Caco-2 (cell line): ENCODE measurements at regions not wholly inside any gene's neighbourhood (a gene's known extent, or its start where the extent isn't known, plus 50 kb on each side); places are given as distances from the start of the nearest gene placed in this dataset.

Experiments used
- BruUV-seq: library from RNA; stranded (reverse); fragments of 400-500 nt; replicated peaks from 2 replicates; lab custom pipeline; 2021; lab: Mats Ljungman, UMichigan
- CTCF ChIA-PET: fragments of 300-600 bp; sonication (Branson Sonifier 250); formaldehyde crosslinking; loops from one replicate; lab custom pipeline; 2022; ENCODE audit warnings: antibody characterized with exemption; lab: Charles Lee
- POLR2A ChIA-PET: fragments of 300-600 bp; sonication (Branson Sonifier 250); formaldehyde crosslinking; loops from one replicate; lab custom pipeline; 2022; ENCODE audit warnings: antibody characterized with exemption; lab: Charles Lee
- DNase-seq, 2 experiments: peaks; one replicate each; pipeline versions ENCODE4 v3.0.0 to v3.0.0-alpha.2; 2020 to 2022
- H3K27me3 ChIP-seq: replicated peaks from 2 replicates; pipeline ENCODE4 v1.6.0; 2011; ENCODE audit warnings: low read length; ENCODE audit not compliant: control insufficient read depth, insufficient read depth
- H3K36me3 ChIP-seq: 2 replicates; pipeline ENCODE4 v1.5.1; 2011; ENCODE audit warnings: low read length; ENCODE audit not compliant: control insufficient read depth, insufficient read depth
- H3K4me1 ChIP-seq: fragments of 250-450 bp; sonication (Bioruptor Pico); 2 replicates; pipeline ENCODE4 v1.5.1; 2020; ENCODE audit warnings: mild to moderate bottlenecking
- H3K4me3 ChIP-seq: 2 replicates; pipeline ENCODE4 v1.5.1; 2011; ENCODE audit warnings: low read depth, mild to moderate bottlenecking, control low read depth, low read length
- H3K9me3 ChIP-seq: fragments of 250-450 bp; sonication (Bioruptor Pico); 2 replicates; pipeline ENCODE4 v1.5.1; 2020; ENCODE audit warnings: mild to moderate bottlenecking, moderate library complexity
- H3K27ac Mint-ChIP-seq: one replicate; pipeline ENCODE4 v1.8.0; 2022; ENCODE audit warnings: mixed read lengths; ENCODE audit not compliant: unreplicated experiment
- H3K27me3 Mint-ChIP-seq: one replicate; pipeline ENCODE4 v1.8.0; 2022; ENCODE audit warnings: mixed read lengths; ENCODE audit not compliant: insufficient read depth, unreplicated experiment
- H3K36me3 Mint-ChIP-seq: one replicate; pipeline ENCODE4 v1.8.0; 2022; ENCODE audit warnings: mild to moderate bottlenecking, mixed read lengths; ENCODE audit not compliant: insufficient read depth, unreplicated experiment
- H3K4me1 Mint-ChIP-seq: one replicate; pipeline ENCODE4 v1.8.0; 2022; ENCODE audit warnings: low read depth, mixed read lengths; ENCODE audit not compliant: unreplicated experiment
- H3K4me3 Mint-ChIP-seq: one replicate; pipeline ENCODE4 v1.8.0; 2022; ENCODE audit warnings: mild to moderate bottlenecking, moderate library complexity, mixed read lengths; ENCODE audit not compliant: unreplicated experiment
- H3K9me3 Mint-ChIP-seq: one replicate; pipeline ENCODE4 v1.8.0; 2022; ENCODE audit warnings: mixed read lengths; ENCODE audit not compliant: unreplicated experiment
- CTCF ChIP-seq, 2 experiments: fragments of 200-600 bp in 1 of 2; IDR thresholded peaks; 1 replicate in 1 of 2; 2 replicates in 1 of 2; pipeline versions ENCODE4 v1.5.1 to v1.8.0; 2011 to 2022; ENCODE audit warnings: antibody characterized with exemption in 1 of 2, control low read depth in 1 of 2, inconsistent platforms in 1 of 2, low read depth in 1 of 2, low read length in 1 of 2, mild to moderate bottlenecking in 1 of 2, moderate library complexity in 1 of 2; ENCODE audit not compliant: insufficient read depth in 1 of 2, severe bottlenecking in 1 of 2, unreplicated experiment in 1 of 2
- intact Hi-C: fragments of 100-400 bp; cut with micrococcal nuclease; formaldehyde crosslinking; loops from one replicate; pipeline ENCODE4 v1.10.0; 2022; ENCODE audit not compliant: unreplicated experiment

DNA sequence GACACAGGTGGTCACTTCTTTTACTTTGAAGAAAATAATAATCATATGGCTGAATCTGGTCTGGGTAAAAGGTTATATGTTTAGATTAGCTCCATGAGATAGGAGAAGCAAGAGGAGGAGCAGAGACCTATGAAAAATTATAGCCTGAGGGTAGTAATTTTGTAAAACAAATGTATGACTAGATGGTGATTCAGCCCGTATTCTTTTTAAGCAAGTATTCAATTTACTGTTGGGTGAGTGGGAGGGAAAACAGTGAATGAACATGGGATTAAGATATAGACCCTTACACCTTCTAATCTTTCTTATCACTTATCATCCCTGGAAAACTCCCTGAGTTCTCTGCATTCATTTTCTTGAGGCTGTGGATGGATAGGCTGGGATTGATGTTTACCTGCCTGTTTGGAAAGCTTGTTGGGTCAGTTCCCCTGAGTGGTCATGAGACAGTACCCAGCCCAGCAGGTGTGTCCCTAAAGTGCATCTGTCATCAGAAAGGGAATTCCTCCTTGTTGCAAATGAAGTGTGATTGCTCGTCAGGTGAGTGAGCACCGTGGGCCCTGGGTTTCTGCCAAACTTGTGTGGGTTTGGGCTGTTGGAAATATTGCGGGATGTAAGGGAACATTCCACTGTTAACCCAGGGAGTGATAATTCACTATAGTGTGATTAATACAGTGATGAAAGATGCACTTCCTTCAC lies 101.2 kb upstream of the GDNF start:
- H3K9me3 Mint-ChIP-seq = no peaks in the 10 kb centered on the region
- H3K9me3 ChIP-seq = no peaks in the 10 kb centered on the region
- ChIA-PET POLR2A (no interaction called here), CTCF (no interaction called here)
- BruUV-seq = no TSS peak
- TF ChIP-seq CTCF (IDR thresholded peaks at IDR 0.05; ENCODE audit: insufficient read depth in 1 of 2, low read depth in 1 of 2, low read length in 1 of 2, severe bottlenecking in 1 of 2, unreplicated experiment in 1 of 2) = no peak
- no peaks in the 10 kb centered on the region for H3K4me1 ChIP-seq
- no peaks in the 10 kb centered on the region for H3K36me3 ChIP-seq
- no peak overlapping the region for H3K4me3 ChIP-seq
- H3K36me3 Mint-ChIP-seq = no peaks in the 10 kb centered on the region
- no peaks in the 10 kb centered on the region for H3K27me3 ChIP-seq
- peaks cover under 1% of the 10 kb centered on the region for H3K27me3 Mint-ChIP-seq
- DNase-seq = peak in 1 of 2 experiments; percentile 3
- H3K4me3 Mint-ChIP-seq = no peak overlapping the region
- H3K27ac Mint-ChIP-seq = no peak overlapping the region
- H3K4me1 Mint-ChIP-seq = no peaks in the 10 kb centered on the region
- intact Hi-C loops = no loop called here

- intact Hi-C loops = loop anchor here (10.0 kb wide), 1 partner anchor 256 kb away; no protein-coding TSS in a partner anchor
- H3K9me3 ChIP-seq = no peaks in the 10 kb centered on the region; the same call in 1 of the 2 replicates
- no peaks in the 10 kb centered on the region for H3K27me3 ChIP-seq
- H3K4me1 ChIP-seq = no peaks in the 10 kb centered on the region
- ChIA-PET CTCF (no interaction called here), POLR2A (no interaction called here)
- no TSS peak for BruUV-seq
- no peak overlapping the region for H3K4me3 Mint-ChIP-seq
- no peaks in the 10 kb centered on the region for H3K4me1 Mint-ChIP-seq
- no peak overlapping the region for H3K4me3 ChIP-seq
- no peaks in the 10 kb centered on the region for H3K9me3 Mint-ChIP-seq
- no peak for DNase-seq
- H3K27me3 Mint-ChIP-seq = peaks cover 3% of the 10 kb centered on the region
- no peaks in the 10 kb centered on the region for H3K36me3 ChIP-seq
- no peak overlapping the region for H3K27ac Mint-ChIP-seq
- TF ChIP-seq CTCF (IDR thresholded peaks at IDR 0.05; ENCODE audit: insufficient read depth in 1 of 2, low read depth in 1 of 2, low read length in 1 of 2, severe bottlenecking in 1 of 2, unreplicated experiment in 1 of 2) = no peak
- H3K36me3 Mint-ChIP-seq = no peaks in the 10 kb centered on the region
These were observed 99.0 kb upstream of the GDNF start for GRCh38 chr5:37938861-37939260.

DNA sequence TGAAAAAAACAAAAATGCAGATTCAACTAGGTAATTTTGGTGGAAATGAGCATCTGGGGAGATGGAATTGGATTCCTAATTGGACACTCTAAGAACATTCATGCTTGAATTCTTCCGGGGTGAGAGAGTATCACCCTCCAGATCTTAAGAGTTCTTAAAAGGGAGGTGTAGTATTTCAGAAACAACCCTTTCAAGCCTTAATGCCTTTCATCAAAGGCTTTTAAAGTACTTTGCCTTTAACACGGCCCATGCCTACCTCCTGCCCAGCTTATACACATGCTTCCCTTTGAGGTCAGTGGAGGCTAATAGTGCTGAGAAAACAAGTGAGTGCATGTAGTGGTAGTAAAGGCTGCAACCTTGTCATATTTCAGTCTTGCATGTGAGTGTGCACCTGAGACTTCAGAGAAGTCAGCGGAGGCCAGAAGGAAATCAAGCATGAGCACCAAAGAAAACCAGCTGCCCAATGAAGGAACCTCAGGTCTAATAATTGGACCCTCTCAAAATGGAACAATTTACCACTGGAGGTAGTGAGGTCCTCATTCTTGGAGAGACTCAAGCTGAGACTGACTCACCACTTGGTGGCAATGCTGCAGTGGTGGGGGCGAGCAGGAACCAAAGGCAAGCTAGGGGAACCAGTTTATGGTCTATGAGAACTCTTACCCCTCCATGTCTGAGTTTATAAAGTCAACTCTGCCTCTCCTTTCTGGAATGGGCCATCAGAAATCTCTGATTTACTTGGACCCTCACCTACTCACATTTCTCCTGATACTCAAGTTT lies 98.4 kb upstream of the GDNF start:
- TF ChIP-seq CTCF (IDR thresholded peaks at IDR 0.05; ENCODE audit: insufficient read depth in 1 of 2, low read depth in 1 of 2, low read length in 1 of 2, severe bottlenecking in 1 of 2, unreplicated experiment in 1 of 2) = no peak
- Histone ChIP-seq H3K9me3 (no peaks in the 10 kb centered on the region; the same call in 1 of the 2 replicates), H3K27me3 (no peaks in the 10 kb centered on the region), H3K4me3 (no peak overlapping the region), H3K4me1 (no peaks in the 10 kb centered on the region), H3K36me3 (no peaks in the 10 kb centered on the region)
- no peaks in the 10 kb centered on the region for H3K36me3 Mint-ChIP-seq
- peaks cover 4% of the 10 kb centered on the region for H3K27me3 Mint-ChIP-seq
- no TSS peak for BruUV-seq
- H3K9me3 Mint-ChIP-seq = no peaks in the 10 kb centered on the region
- no peak overlapping the region for H3K4me3 Mint-ChIP-seq
- H3K27ac Mint-ChIP-seq = no peak overlapping the region
- H3K4me1 Mint-ChIP-seq = no peaks in the 10 kb centered on the region
- intact Hi-C loops = loop anchor here (10.0 kb wide), 1 partner anchor 257 kb away; no protein-coding TSS in a partner anchor
- no peak for DNase-seq
- CTCF ChIA-PET = no interaction called here
- POLR2A ChIA-PET = no interaction called here
